AG09309 (cell line): ENCODE measurements at regions not wholly inside any gene's neighbourhood (a gene's known extent, or its start where the extent isn't known, plus 50 kb on each side); places are given as distances from the start of the nearest gene placed in this dataset.

ENCODE experiments used
- DNase-seq: peaks from one replicate; pipeline ENCODE4 v3.0.0-alpha.2; 2010; ENCODE audit warnings: low read depth
- H3K4me3 ChIP-seq: 2 replicates; pipeline ENCODE4 v1.5.1; 2011; ENCODE audit warnings: mild to moderate bottlenecking, low read depth, low read length, moderate library complexity; ENCODE audit not compliant: control insufficient read depth
- CTCF ChIP-seq: IDR thresholded peaks from 2 replicates; pipeline ENCODE4 v1.5.1; 2011; ENCODE audit warnings: mild to moderate bottlenecking, low read depth, low read length, inconsistent platforms; ENCODE audit not compliant: insufficient read depth, control insufficient read depth; ENCODE audit errors: missing control alignments

GRCh38 chr14:51321036-51321435 lies 81.0 kb downstream of the TMX1 start:
- TF ChIP-seq CTCF, result no peak
- no peak overlapping the region for H3K4me3 ChIP-seq
- no peak for DNase-seq

DNA sequence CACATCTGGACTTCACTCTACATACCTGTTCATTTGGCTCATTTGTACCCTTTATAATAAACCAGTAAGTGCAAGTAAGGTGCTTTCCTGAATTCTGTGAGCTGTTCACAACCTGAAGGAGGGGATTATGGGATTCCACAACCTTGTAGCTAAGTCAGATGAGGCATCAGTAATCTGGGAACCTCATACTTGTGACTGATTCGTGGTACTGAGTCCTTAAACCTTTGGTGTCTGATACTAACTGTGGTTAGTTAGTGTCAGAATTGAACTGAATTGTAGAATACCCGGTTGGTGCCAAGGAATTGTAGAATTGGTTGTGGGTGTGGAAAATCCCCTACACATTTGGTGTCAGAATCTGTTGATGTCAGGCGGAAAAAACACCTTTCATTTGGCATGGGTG lies 83.4 kb downstream of the TMX1 start:
- no peak overlapping the region for H3K4me3 ChIP-seq
- TF ChIP-seq CTCF, result no peak

GRCh38 chr14:51327376-51327775 lies 87.3 kb downstream of the TMX1 start:
- no peak for TF ChIP-seq CTCF
- DNase-seq, result no peak
- H3K4me3 ChIP-seq, result no peak overlapping the region

More for the DNA sequence above, 83.4 kb downstream of the TMX1 start:
- no peak for DNase-seq

GRCh38 chr14:51328064-51328771 lies 88.2 kb downstream of the TMX1 start:
- H3K4me3 ChIP-seq, result no peak overlapping the region
- TF ChIP-seq CTCF, result no peak
- DNase-seq, result no peak

DNA sequence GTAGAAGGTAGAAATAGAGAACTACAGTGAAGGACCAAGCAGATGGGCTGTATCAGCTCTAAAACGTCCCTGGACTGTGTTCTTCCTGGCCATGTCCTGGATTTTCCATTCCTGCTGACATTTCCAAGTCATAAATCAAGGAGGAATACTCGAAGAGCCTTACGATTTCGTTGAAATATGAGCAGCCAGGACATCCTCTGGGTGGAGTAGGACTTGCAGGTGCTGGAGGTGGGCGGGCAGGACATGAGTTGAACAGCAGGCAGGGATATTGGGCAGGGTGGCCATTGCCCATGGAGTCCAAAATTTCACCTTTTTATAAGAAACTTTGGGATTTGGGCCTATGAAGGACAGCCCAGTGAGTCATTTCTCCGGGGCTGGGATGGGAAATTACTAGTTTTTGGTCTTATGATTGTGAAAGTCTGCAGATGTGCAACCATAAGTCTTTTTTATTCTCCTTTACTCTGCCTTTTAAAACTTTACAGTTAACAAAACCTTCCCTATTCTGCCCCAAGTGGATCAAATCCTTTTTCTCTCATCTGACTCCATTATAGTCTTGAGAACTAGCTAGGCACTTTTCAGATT lies 88.8 kb downstream of the TMX1 start:
- DNase-seq, result no peak
- no peak overlapping the region for H3K4me3 ChIP-seq
- no peak for TF ChIP-seq CTCF

DNA sequence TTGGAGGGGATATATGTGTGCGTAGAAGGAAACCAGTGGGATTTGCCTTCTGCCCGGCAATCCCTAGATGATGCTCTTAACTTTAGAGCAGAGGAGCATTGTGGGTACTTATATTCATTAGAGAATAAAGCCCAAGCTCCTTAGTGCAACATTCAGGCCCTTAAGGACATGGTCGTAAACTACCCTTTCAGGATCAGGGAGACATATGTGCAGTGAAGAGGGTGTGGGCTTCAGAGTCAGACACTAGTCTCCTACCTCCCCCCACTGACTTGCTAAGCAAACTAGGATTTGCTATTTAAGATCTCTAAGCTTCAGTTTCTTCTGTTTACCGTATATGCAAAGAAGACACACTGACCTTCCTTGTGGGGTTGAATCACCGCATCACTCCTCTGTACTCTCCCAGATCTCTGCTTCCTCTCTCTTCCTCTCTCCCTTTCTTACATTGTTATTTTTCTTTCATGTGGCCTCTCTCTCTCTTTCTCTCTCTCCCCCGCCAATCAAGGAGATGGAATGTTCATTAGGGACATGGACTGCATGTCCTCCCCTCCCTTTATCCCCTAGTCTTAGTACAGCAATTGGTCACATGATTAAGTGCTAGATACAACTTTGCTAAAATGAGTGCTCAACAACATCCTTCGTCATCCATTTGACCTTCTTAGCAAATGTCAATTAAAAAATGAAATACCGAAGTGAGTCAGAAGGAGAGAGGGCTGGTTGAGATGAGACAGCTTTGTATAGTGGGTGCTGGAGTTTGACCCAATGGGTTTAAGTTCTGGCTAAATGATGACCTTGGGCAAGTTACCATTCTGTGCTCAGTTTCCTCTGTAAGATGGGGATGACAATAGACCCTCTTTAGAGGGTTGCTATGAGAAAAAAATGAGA lies 91.7 kb downstream of the TMX1 start:
- no peak overlapping the region for H3K4me3 ChIP-seq
- DNase-seq, result no peak
- no peak for TF ChIP-seq CTCF
